ENCODE measurements at regions not wholly inside any gene's neighbourhood (a gene's known extent, or its start where the extent isn't known, plus 50 kb on each side); places are given as distances from the start of the nearest gene placed in this dataset.

GRCh38 chr2:40556739-40557138 is 104.8 kb upstream of the SLC8A1 start:
- Mint-ChIP-seq H3K9me3 (peaks cover 0 to 5% (median 0%) of the 10 kb centered on the region in 11 donors), H3K27me3 (peaks cover 0 to 7% (median 0%) of the 10 kb centered on the region in 5 donors), H3K4me3 (no peak overlapping the region), H3K36me3 (no peaks in the 10 kb centered on the region), H3K4me1 (peaks cover 0 to 2% (median 0%) of the 10 kb centered on the region in 7 donors), H3K27ac (no peak overlapping the region)
- ATAC-seq (no peak), DNase-seq (no peak)
- Histone ChIP-seq H3K9me3 (ENCODE audit: control insufficient read depth in 2 of 3, low read length in 3 of 3) (no peaks in the 10 kb centered on the region), H3K27ac (ENCODE audit: low read depth, low read length) (no peak overlapping the region), H3K4me3 (ENCODE audit: low read length) (no peak overlapping the region), H3K4me1 (ENCODE audit: control insufficient read depth in 2 of 2, insufficient read depth in 2 of 2, low read length in 2 of 2) (no peaks in the 10 kb centered on the region), H3K27me3 (ENCODE audit: control insufficient read depth in 2 of 2, insufficient read depth in 2 of 2, low read length in 2 of 2) (no peaks in the 10 kb centered on the region), H3K36me3 (ENCODE audit: control insufficient read depth in 2 of 3, insufficient read depth in 3 of 3, low read length in 3 of 3) (no peaks in the 10 kb centered on the region)
- ChIA-PET CTCF (no interaction called here), POLR2A (interaction anchor here (0.6 kb wide), 1 partner anchor 1534 kb away, joined by 4 read pairs; no protein-coding TSS in a partner anchor)
- intact Hi-C loops (cut with micrococcal nuclease) = loop anchor here in 1 of 2 donors (10.0 kb wide), 1 partner anchor 1228 kb away; no protein-coding TSS in a partner anchor

GRCh38 chr2:40558761-40559160 is 106.9 kb upstream of the SLC8A1 start:
- no peak for DNase-seq

GRCh38 chr2:40559175-40559574 is 107.3 kb upstream of the SLC8A1 start:
- intact Hi-C loops (cut with micrococcal nuclease) = loop anchor here in 1 of 2 donors (10.0 kb wide), 1 partner anchor 1226 kb away; no protein-coding TSS in a partner anchor
- Histone ChIP-seq H3K27me3 (ENCODE audit: control insufficient read depth in 2 of 2, insufficient read depth in 2 of 2, low read length in 2 of 2) (no peaks in the 10 kb centered on the region), H3K27ac (ENCODE audit: low read depth, low read length) (no peak overlapping the region), H3K9me3 (ENCODE audit: control insufficient read depth in 2 of 3, low read length in 3 of 3) (no peaks in the 10 kb centered on the region), H3K4me3 (ENCODE audit: low read length) (no peak overlapping the region), H3K4me1 (ENCODE audit: control insufficient read depth in 2 of 2, insufficient read depth in 2 of 2, low read length in 2 of 2) (no peaks in the 10 kb centered on the region), H3K36me3 (ENCODE audit: control insufficient read depth in 2 of 3, insufficient read depth in 3 of 3, low read length in 3 of 3) (no peaks in the 10 kb centered on the region)
- Mint-ChIP-seq H3K27me3 (peaks cover 0 to 2% (median 0%) of the 10 kb centered on the region in 5 donors), H3K4me3 (no peak overlapping the region), H3K27ac (no peak overlapping the region), H3K9me3 (peaks cover 0 to 5% (median 0%) of the 10 kb centered on the region in 11 donors), H3K36me3 (no peaks in the 10 kb centered on the region), H3K4me1 (peaks cover 0 to 2% (median 0%) of the 10 kb centered on the region in 7 donors)
- no peak for DNase-seq
- POLR2A ChIA-PET = no interaction called here
- no peak for ATAC-seq
- CTCF ChIA-PET = no interaction called here

More at GRCh38 chr2:40558761-40559160, 106.9 kb upstream of the SLC8A1 start:
- intact Hi-C loops (cut with micrococcal nuclease) = loop anchor here in 1 of 2 donors (10.0 kb wide), 1 partner anchor 1226 kb away; no protein-coding TSS in a partner anchor
- H3K9me3 Mint-ChIP-seq = peaks cover 0 to 5% (median 0%) of the 10 kb centered on the region in 11 donors
- peaks cover 0 to 2% (median 0%) of the 10 kb centered on the region in 7 donors for H3K4me1 Mint-ChIP-seq
- Histone ChIP-seq H3K27ac (ENCODE audit: low read depth, low read length) (no peak overlapping the region), H3K9me3 (ENCODE audit: control insufficient read depth in 2 of 3, low read length in 3 of 3) (no peaks in the 10 kb centered on the region), H3K4me1 (ENCODE audit: control insufficient read depth in 2 of 2, insufficient read depth in 2 of 2, low read length in 2 of 2) (no peaks in the 10 kb centered on the region), H3K4me3 (ENCODE audit: low read length) (no peak overlapping the region), H3K36me3 (ENCODE audit: control insufficient read depth in 2 of 3, insufficient read depth in 3 of 3, low read length in 3 of 3) (no peaks in the 10 kb centered on the region), H3K27me3 (ENCODE audit: control insufficient read depth in 2 of 2, insufficient read depth in 2 of 2, low read length in 2 of 2) (no peaks in the 10 kb centered on the region)
- H3K36me3 Mint-ChIP-seq = no peaks in the 10 kb centered on the region
- H3K4me3 Mint-ChIP-seq = no peak overlapping the region
- ATAC-seq = peak; percentile 47
- H3K27ac Mint-ChIP-seq = no peak overlapping the region
- POLR2A ChIA-PET = no interaction called here
- H3K27me3 Mint-ChIP-seq = peaks cover 0 to 3% (median 0%) of the 10 kb centered on the region in 5 donors
- CTCF ChIA-PET = no interaction called here

GRCh38 chr2:40564184-40564583 is 112.3 kb upstream of the SLC8A1 start:
- intact Hi-C loops (cut with micrococcal nuclease) = no loop called here
- H3K9me3 Mint-ChIP-seq = peaks cover 0 to 5% (median 0%) of the 10 kb centered on the region in 11 donors
- no peak overlapping the region for H3K4me3 Mint-ChIP-seq
- no peaks in the 10 kb centered on the region for H3K36me3 Mint-ChIP-seq
- Histone ChIP-seq H3K27me3 (ENCODE audit: control insufficient read depth in 2 of 2, insufficient read depth in 2 of 2, low read length in 2 of 2) (no peaks in the 10 kb centered on the region), H3K27ac (ENCODE audit: low read depth, low read length) (no peak overlapping the region), H3K9me3 (ENCODE audit: control insufficient read depth in 2 of 3, low read length in 3 of 3) (no peaks in the 10 kb centered on the region), H3K4me3 (ENCODE audit: low read length) (no peak overlapping the region), H3K4me1 (ENCODE audit: control insufficient read depth in 2 of 2, insufficient read depth in 2 of 2, low read length in 2 of 2) (no peaks in the 10 kb centered on the region), H3K36me3 (ENCODE audit: control insufficient read depth in 2 of 3, insufficient read depth in 3 of 3, low read length in 3 of 3) (no peaks in the 10 kb centered on the region)
- ChIA-PET CTCF (no interaction called here), POLR2A (no interaction called here)
- no peaks in the 10 kb centered on the region for H3K27me3 Mint-ChIP-seq
- ATAC-seq (peak; percentile 54), DNase-seq (no peak)
- H3K4me1 Mint-ChIP-seq = no peaks in the 10 kb centered on the region
- H3K27ac Mint-ChIP-seq = no peak overlapping the region

GRCh38 chr2:40579247-40579646 is 127.4 kb upstream of the SLC8A1 start:
- no peak overlapping the region for H3K27ac Mint-ChIP-seq
- no peak overlapping the region for H3K27ac ChIP-seq (ENCODE audit: low read depth, low read length)
- CTCF ChIA-PET = no interaction called here
- no peaks in the 10 kb centered on the region for H3K4me1 Mint-ChIP-seq
- H3K36me3 ChIP-seq (ENCODE audit: control insufficient read depth in 2 of 3, insufficient read depth in 3 of 3, low read length in 3 of 3) = no peaks in the 10 kb centered on the region
- POLR2A ChIA-PET = no interaction called here
- H3K36me3 Mint-ChIP-seq = no peaks in the 10 kb centered on the region
- no peak for DNase-seq
- no peak for ATAC-seq
- no peak overlapping the region for H3K4me3 ChIP-seq (ENCODE audit: low read length)
- H3K27me3 ChIP-seq (ENCODE audit: control insufficient read depth in 2 of 2, insufficient read depth in 2 of 2, low read length in 2 of 2) = no peaks in the 10 kb centered on the region
- intact Hi-C loops (cut with micrococcal nuclease) = no loop called here
- no peaks in the 10 kb centered on the region for H3K27me3 Mint-ChIP-seq
- no peaks in the 10 kb centered on the region for H3K4me1 ChIP-seq (ENCODE audit: control insufficient read depth in 2 of 2, insufficient read depth in 2 of 2, low read length in 2 of 2)
- H3K9me3 Mint-ChIP-seq = peaks cover 0 to 19% (median 4%) of the 10 kb centered on the region in 11 donors
- H3K4me3 Mint-ChIP-seq = no peak overlapping the region
- no peaks in the 10 kb centered on the region for H3K9me3 ChIP-seq (ENCODE audit: control insufficient read depth in 2 of 3, low read length in 3 of 3)

GRCh38 chr2:40584432-40584831 is 132.5 kb upstream of the SLC8A1 start:
- Histone ChIP-seq H3K27me3 (ENCODE audit: control insufficient read depth in 2 of 2, insufficient read depth in 2 of 2, low read length in 2 of 2) (no peaks in the 10 kb centered on the region), H3K9me3 (ENCODE audit: control insufficient read depth in 2 of 3, low read length in 3 of 3) (no peaks in the 10 kb centered on the region), H3K36me3 (ENCODE audit: control insufficient read depth in 2 of 3, insufficient read depth in 3 of 3, low read length in 3 of 3) (no peaks in the 10 kb centered on the region), H3K4me1 (ENCODE audit: control insufficient read depth in 2 of 2, insufficient read depth in 2 of 2, low read length in 2 of 2) (no peaks in the 10 kb centered on the region), H3K4me3 (ENCODE audit: low read length) (no peak overlapping the region), H3K27ac (ENCODE audit: low read depth, low read length) (no peak overlapping the region)
- no peak for DNase-seq
- H3K36me3 Mint-ChIP-seq = no peaks in the 10 kb centered on the region
- H3K27me3 Mint-ChIP-seq = no peaks in the 10 kb centered on the region
- no peak for ATAC-seq
- H3K9me3 Mint-ChIP-seq = peaks cover 0 to 8% (median 3%) of the 10 kb centered on the region in 11 donors
- no peak overlapping the region for H3K4me3 Mint-ChIP-seq
- ChIA-PET CTCF (no interaction called here), POLR2A (no interaction called here)
- H3K4me1 Mint-ChIP-seq = no peaks in the 10 kb centered on the region
- H3K27ac Mint-ChIP-seq = no peak overlapping the region
- intact Hi-C loops (cut with micrococcal nuclease) = no loop called here

- Histone ChIP-seq H3K4me1 (ENCODE audit: control insufficient read depth in 2 of 2, insufficient read depth in 2 of 2, low read length in 2 of 2) (no peaks in the 10 kb centered on the region), H3K27me3 (ENCODE audit: control insufficient read depth in 2 of 2, insufficient read depth in 2 of 2, low read length in 2 of 2) (no peaks in the 10 kb centered on the region), H3K4me3 (ENCODE audit: low read length) (no peak overlapping the region), H3K36me3 (ENCODE audit: control insufficient read depth in 2 of 3, insufficient read depth in 3 of 3, low read length in 3 of 3) (no peaks in the 10 kb centered on the region), H3K27ac (ENCODE audit: low read depth, low read length) (no peak overlapping the region), H3K9me3 (ENCODE audit: control insufficient read depth in 2 of 3, low read length in 3 of 3) (no peaks in the 10 kb centered on the region)
- Mint-ChIP-seq H3K4me3 (no peak overlapping the region), H3K4me1 (no peaks in the 10 kb centered on the region), H3K9me3 (peaks cover 0 to 4% (median 0%) of the 10 kb centered on the region in 11 donors), H3K36me3 (no peaks in the 10 kb centered on the region), H3K27me3 (no peaks in the 10 kb centered on the region), H3K27ac (no peak overlapping the region)
- ATAC-seq = no peak
- ChIA-PET CTCF (no interaction called here), POLR2A (no interaction called here)
- DNase-seq = no peak
- intact Hi-C loops (cut with micrococcal nuclease) = no loop called here
Measured at GRCh38 chr2:40591774-40592173, 139.9 kb upstream of the SLC8A1 start.
